HEK293 (cell line): ENCODE measurements at regions not wholly inside any gene's neighbourhood (a gene's known extent, or its start where the extent isn't known, plus 50 kb on each side); places are given as distances from the start of the nearest gene placed in this dataset.

Source experiments
- CTCF ChIA-PET: fragments of 350-600 bp; formaldehyde crosslinking; extraction: SDS; loops from one replicate; lab custom pipeline; 2021; ENCODE audit warnings: antibody characterized with exemption; lab: Yijun Ruan, JAX
- POLR2A ChIA-PET: fragments of 300-600 bp; formaldehyde crosslinking; extraction: SDS; loops from one replicate; lab custom pipeline; 2020; ENCODE audit warnings: antibody characterized with exemption, inconsistent platforms; lab: Yijun Ruan, JAX
- H3K27ac ChIP-seq: fragments of 200-500 bp; sonication (Bioruptor generic); 2 replicates; pipeline ENCODE4 v1.5.1; 2014; ENCODE audit warnings: low read depth, low read length, control low read depth, inconsistent platforms; ENCODE audit errors: extremely low read depth
- H3K36me3 ChIP-seq, 2 experiments: fragments of 200-500 bp in 1 of 2; sonication (Bioruptor generic) in 1 of 2; 1 replicate in 1 of 2; 2 replicates in 1 of 2; pipeline ENCODE4 v1.5.1; 2014 to 2017; ENCODE audit warnings: inconsistent platforms in 2 of 2, low read length in 2 of 2; ENCODE audit not compliant: control insufficient read depth in 2 of 2, insufficient read depth in 1 of 2
- H3K4me1 ChIP-seq: fragments of 200-500 bp; sonication (Bioruptor generic); 2 replicates; pipeline ENCODE4 v1.5.1; 2014; ENCODE audit warnings: mild to moderate bottlenecking, low read length, inconsistent platforms; ENCODE audit not compliant: control insufficient read depth, insufficient read depth
- H3K4me3 ChIP-seq: 2 replicates; pipeline ENCODE4 v1.5.1; 2011; ENCODE audit warnings: low read depth, mild to moderate bottlenecking, control low read depth, low read length, moderate library complexity
- H3K9me3 ChIP-seq: fragments of 200-500 bp; sonication (Bioruptor generic); 2 replicates; pipeline ENCODE4 v1.5.1; 2014; ENCODE audit warnings: low read depth, low read length, inconsistent platforms; ENCODE audit not compliant: control insufficient read depth, insufficient read depth
- HOXA7 ChIP-seq: sonication (generic); formaldehyde crosslinking; IDR thresholded peaks from 2 replicates; pipeline ENCODE4 v1.8.1; 2022; ENCODE audit warnings: missing genetic modification reagents, borderline replicate concordance
- KLF9 ChIP-seq: fragments of 450-650 bp; formaldehyde crosslinking; IDR thresholded peaks from 2 replicates; pipeline ENCODE4 v1.5.1; 2016; ENCODE audit warnings: missing biosample characterization, missing genetic modification characterization, low read depth
- SCRT1 ChIP-seq: fragments of 450-650 bp; formaldehyde crosslinking; IDR thresholded peaks from 2 replicates; pipeline ENCODE4 v1.5.1; 2016; ENCODE audit warnings: missing biosample characterization, missing genetic modification characterization, borderline replicate concordance
- SP2 ChIP-seq: fragments of 450-650 bp; formaldehyde crosslinking; IDR thresholded peaks from 2 replicates; pipeline ENCODE4 v1.5.1; 2016; ENCODE audit warnings: missing biosample characterization, missing genetic modification characterization
- SP7 ChIP-seq: fragments of 450-650 bp; formaldehyde crosslinking; IDR thresholded peaks from 2 replicates; pipeline ENCODE4 v1.5.1; 2016; ENCODE audit warnings: missing biosample characterization, missing genetic modification characterization
- TCF7L2 ChIP-seq: IDR thresholded peaks from 2 replicates; pipeline ENCODE4 v1.6.1; 2011; ENCODE audit warnings: low read depth, mild to moderate bottlenecking, inconsistent platforms, low read length, moderate library complexity, borderline replicate concordance
- ZFP3 ChIP-seq: fragments of 450-650 bp; formaldehyde crosslinking; IDR thresholded peaks from 2 replicates; pipeline ENCODE4 v1.5.1; 2016; ENCODE audit warnings: low read depth, missing biosample characterization, missing genetic modification characterization
- ZFP37 ChIP-seq: fragments of 450-650 bp; formaldehyde crosslinking; IDR thresholded peaks from 2 replicates; pipeline ENCODE4 v1.5.1; 2016; ENCODE audit warnings: missing biosample characterization, missing genetic modification characterization
- ZIC2 ChIP-seq: fragments of 450-650 bp; formaldehyde crosslinking; IDR thresholded peaks from 2 replicates; pipeline ENCODE4 v1.5.1; 2016; ENCODE audit warnings: missing biosample characterization, missing genetic modification characterization
- ZNF146 ChIP-seq: fragments of 450-650 bp; formaldehyde crosslinking; IDR thresholded peaks from 2 replicates; pipeline ENCODE4 v1.5.1; 2016; ENCODE audit warnings: missing biosample characterization, missing genetic modification characterization
- ZNF155 ChIP-seq: fragments of 450-650 bp; formaldehyde crosslinking; IDR thresholded peaks from 2 replicates; pipeline ENCODE4 v1.5.1; 2016; ENCODE audit warnings: missing biosample characterization, missing genetic modification characterization
- ZNF174 ChIP-seq: fragments of 450-650 bp; formaldehyde crosslinking; IDR thresholded peaks from 2 replicates; pipeline ENCODE4 v1.5.0; 2017; ENCODE audit warnings: missing biosample characterization, mild to moderate bottlenecking, missing genetic modification characterization
- ZNF221 ChIP-seq: fragments of 450-650 bp; formaldehyde crosslinking; IDR thresholded peaks from 2 replicates; pipeline ENCODE4 v1.5.1; 2017; ENCODE audit warnings: missing biosample characterization, missing genetic modification characterization, borderline replicate concordance
- ZNF23 ChIP-seq: fragments of 450-650 bp; formaldehyde crosslinking; IDR thresholded peaks from 2 replicates; pipeline ENCODE4 v1.5.1; 2016; ENCODE audit warnings: missing biosample characterization, missing genetic modification characterization, borderline replicate concordance
- ZNF239 ChIP-seq: fragments of 450-650 bp; formaldehyde crosslinking; IDR thresholded peaks from 2 replicates; pipeline ENCODE4 v1.5.1; 2016; ENCODE audit warnings: missing biosample characterization, missing genetic modification characterization
- ZNF248 ChIP-seq: fragments of 450-650 bp; formaldehyde crosslinking; IDR thresholded peaks from 2 replicates; pipeline ENCODE4 v1.5.1; 2017; ENCODE audit warnings: missing biosample characterization, missing genetic modification characterization
- ZNF266 ChIP-seq: fragments of 450-650 bp; formaldehyde crosslinking; IDR thresholded peaks from 2 replicates; pipeline ENCODE4 v1.5.1; 2016; ENCODE audit warnings: missing biosample characterization, missing genetic modification characterization, low read depth
- ZNF354C ChIP-seq: fragments of 450-650 bp; formaldehyde crosslinking; IDR thresholded peaks from 2 replicates; pipeline ENCODE4 v1.5.1; 2016; ENCODE audit warnings: missing biosample characterization, missing genetic modification characterization, low read depth, borderline replicate concordance
- ZNF391 ChIP-seq: fragments of 450-650 bp; formaldehyde crosslinking; IDR thresholded peaks from 2 replicates; pipeline ENCODE4 v1.5.1; 2016; ENCODE audit warnings: low read depth, missing biosample characterization, missing genetic modification characterization, borderline replicate concordance
- ZNF548 ChIP-seq: fragments of 450-650 bp; formaldehyde crosslinking; IDR thresholded peaks from 2 replicates; pipeline ENCODE4 v1.5.1; 2016; ENCODE audit warnings: missing biosample characterization, missing genetic modification characterization
- ZNF610 ChIP-seq: fragments of 450-650 bp; formaldehyde crosslinking; IDR thresholded peaks from 2 replicates; pipeline ENCODE4 v1.5.1; 2016; ENCODE audit warnings: missing biosample characterization, missing genetic modification characterization, borderline replicate concordance
- ZNF629 ChIP-seq: fragments of 450-650 bp; formaldehyde crosslinking; IDR thresholded peaks from 2 replicates; pipeline ENCODE4 v1.5.1; 2017; ENCODE audit warnings: missing biosample characterization, missing genetic modification characterization
- ZNF670 ChIP-seq: fragments of 450-650 bp; formaldehyde crosslinking; IDR thresholded peaks from 2 replicates; pipeline ENCODE4 v1.5.1; 2016; ENCODE audit warnings: missing biosample characterization, missing genetic modification characterization, low read depth
- ZSCAN16 ChIP-seq: fragments of 450-650 bp; formaldehyde crosslinking; IDR thresholded peaks from 2 replicates; pipeline ENCODE4 v1.5.1; 2016; ENCODE audit warnings: missing biosample characterization, missing genetic modification characterization
- ZSCAN23 ChIP-seq: fragments of 450-650 bp; formaldehyde crosslinking; IDR thresholded peaks from 2 replicates; pipeline ENCODE4 v1.5.1; 2016; ENCODE audit warnings: missing biosample characterization, missing genetic modification characterization
- TF ChIP-seq, protein P1 (sequence below): fragments of 450-650 bp; formaldehyde crosslinking; IDR thresholded peaks from 2 replicates; pipeline ENCODE4 v1.5.1; 2016; ENCODE audit warnings: missing biosample characterization, missing genetic modification characterization
- TF ChIP-seq, protein P2 (sequence below): IDR thresholded peaks from 2 replicates; pipeline ENCODE4 v1.6.1; 2011; ENCODE audit warnings: mild to moderate bottlenecking, low read depth, low read length, borderline replicate concordance

DNA sequence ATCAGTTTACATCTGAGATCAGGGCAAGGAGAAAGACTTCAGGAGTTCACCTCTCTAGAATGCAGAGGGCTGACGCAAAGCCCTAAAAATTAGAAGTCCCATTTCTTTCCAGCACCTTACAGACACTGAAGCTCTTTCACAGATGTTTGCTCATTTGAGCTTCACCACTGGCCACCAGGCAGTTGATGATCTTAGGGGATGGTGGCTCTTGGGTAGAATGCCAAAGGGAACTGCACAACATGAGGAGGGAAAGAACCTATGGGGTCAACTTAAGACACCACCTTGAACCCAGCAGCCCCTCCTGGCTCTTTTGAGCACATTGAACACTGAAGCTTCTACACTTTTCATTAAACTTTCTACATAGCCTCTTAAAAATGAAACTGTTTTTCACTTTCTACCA is 390.3 kb upstream of the CELF2 start:
- Histone ChIP-seq H3K9me3 (no peaks in the 10 kb centered on the region), H3K27ac (no peak overlapping the region), H3K4me3 (no peak overlapping the region), H3K36me3 (no peaks in the 10 kb centered on the region), H3K4me1 (peaks cover 10% of the 10 kb centered on the region)
- POLR2A ChIA-PET, result no interaction called here
- TF ChIP-seq ZSCAN16, result no peak
- no peak for TF ChIP-seq ZNF174 (tag by site-specific recombination)
- no peak for TF ChIP-seq SP2 (tag by site-specific recombination)
- no peak for TF ChIP-seq ZFP3 (tag by site-specific recombination)
- no peak for TF ChIP-seq ZNF354C
- TF ChIP-seq SCRT1 (tag by site-specific recombination), result no peak
- TF ChIP-seq ZNF23 (tag by site-specific recombination), result no peak
- TF ChIP-seq ZNF146, result no peak
- TF ChIP-seq ZNF266 (tag by site-specific recombination), result no peak
- CTCF ChIA-PET, result no interaction called here

DNA sequence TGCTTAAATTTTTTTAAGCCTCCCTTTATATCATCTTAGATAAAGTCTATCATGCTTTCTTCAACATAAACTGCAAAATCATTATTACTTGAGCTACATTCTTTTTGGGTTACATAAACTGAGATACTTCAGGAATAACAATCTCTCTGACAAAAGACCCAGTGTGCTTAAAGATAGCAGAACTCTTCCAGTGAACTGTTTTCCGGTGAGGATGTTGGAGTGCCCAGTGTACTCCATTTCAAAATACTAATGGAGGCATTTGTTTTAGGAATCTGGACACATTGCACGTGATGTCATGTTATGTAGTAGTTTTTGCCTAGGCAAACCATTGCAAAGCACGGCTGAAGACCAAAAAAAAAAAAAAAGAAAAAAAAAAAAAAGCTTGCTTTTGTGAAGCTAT is 388.2 kb upstream of the CELF2 start:
- no peak overlapping the region for H3K4me3 ChIP-seq
- no peaks in the 10 kb centered on the region for H3K9me3 ChIP-seq
- H3K4me1 ChIP-seq, result peaks cover 10% of the 10 kb centered on the region
- ChIA-PET CTCF (interaction anchor here (0.6 kb wide), 1 partner anchor 341 kb away, joined by 4 read pairs; no protein-coding TSS in a partner anchor), POLR2A (no interaction called here)
- H3K27ac ChIP-seq, result no peak overlapping the region
- no peaks in the 10 kb centered on the region for H3K36me3 ChIP-seq
- TF ChIP-seq TCF7L2 (no peak), ZNF629 (tag by site-specific recombination) (no peak), ZNF610 (no peak), ZIC2 (no peak), ZFP37 (tag by site-specific recombination) (no peak), ZNF391 (tag by site-specific recombination) (no peak), ZNF239 (no peak), ZNF670 (tag by site-specific recombination) (no peak), SP7 (tag by site-specific recombination) (no peak), ZSCAN23 (no peak), ZNF221 (no peak), ZNF248 (tag by site-specific recombination) (no peak), KLF9 (no peak), HOXA7 (CRISPR knock-in tag) (no peak), ZNF548 (tag by site-specific recombination) (no peak), ZNF155 (no peak)
- TF ChIP-seq, protein P1, sequence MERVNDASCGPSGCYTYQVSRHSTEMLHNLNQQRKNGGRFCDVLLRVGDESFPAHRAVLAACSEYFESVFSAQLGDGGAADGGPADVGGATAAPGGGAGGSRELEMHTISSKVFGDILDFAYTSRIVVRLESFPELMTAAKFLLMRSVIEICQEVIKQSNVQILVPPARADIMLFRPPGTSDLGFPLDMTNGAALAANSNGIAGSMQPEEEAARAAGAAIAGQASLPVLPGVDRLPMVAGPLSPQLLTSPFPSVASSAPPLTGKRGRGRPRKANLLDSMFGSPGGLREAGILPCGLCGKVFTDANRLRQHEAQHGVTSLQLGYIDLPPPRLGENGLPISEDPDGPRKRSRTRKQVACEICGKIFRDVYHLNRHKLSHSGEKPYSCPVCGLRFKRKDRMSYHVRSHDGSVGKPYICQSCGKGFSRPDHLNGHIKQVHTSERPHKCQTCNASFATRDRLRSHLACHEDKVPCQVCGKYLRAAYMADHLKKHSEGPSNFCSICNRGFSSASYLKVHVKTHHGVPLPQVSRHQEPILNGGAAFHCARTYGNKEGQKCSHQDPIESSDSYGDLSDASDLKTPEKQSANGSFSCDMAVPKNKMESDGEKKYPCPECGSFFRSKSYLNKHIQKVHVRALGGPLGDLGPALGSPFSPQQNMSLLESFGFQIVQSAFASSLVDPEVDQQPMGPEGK, result no peak
- TF ChIP-seq, protein P2, sequence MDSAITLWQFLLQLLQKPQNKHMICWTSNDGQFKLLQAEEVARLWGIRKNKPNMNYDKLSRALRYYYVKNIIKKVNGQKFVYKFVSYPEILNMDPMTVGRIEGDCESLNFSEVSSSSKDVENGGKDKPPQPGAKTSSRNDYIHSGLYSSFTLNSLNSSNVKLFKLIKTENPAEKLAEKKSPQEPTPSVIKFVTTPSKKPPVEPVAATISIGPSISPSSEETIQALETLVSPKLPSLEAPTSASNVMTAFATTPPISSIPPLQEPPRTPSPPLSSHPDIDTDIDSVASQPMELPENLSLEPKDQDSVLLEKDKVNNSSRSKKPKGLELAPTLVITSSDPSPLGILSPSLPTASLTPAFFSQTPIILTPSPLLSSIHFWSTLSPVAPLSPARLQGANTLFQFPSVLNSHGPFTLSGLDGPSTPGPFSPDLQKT, result no peak
